ENCODE measurements at regions not wholly inside any gene's neighbourhood (a gene's known extent, or its start where the extent isn't known, plus 50 kb on each side); places are given as distances from the start of the nearest gene placed in this dataset.

DNA sequence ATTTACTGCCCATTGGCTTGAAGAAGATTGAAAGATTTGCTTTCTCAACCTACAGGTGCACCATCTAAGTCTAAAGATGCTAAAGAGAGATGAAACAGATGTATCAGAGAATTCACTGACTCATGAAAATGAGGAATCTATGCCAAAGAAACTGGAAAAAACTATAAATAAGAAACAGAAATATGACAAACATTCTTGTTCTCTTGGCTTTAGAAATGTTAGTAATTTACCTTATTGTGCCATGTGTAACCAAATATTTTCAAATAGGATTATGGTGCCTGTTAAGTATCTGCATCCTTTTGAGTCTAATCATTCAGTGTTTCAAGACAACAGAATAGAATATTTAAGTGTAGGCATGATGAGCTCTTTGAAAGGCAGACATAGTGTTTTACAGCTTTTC lies 271.5 kb downstream of the MEX3B start:
- DNase-seq: no peak
- H3K4me2 ChIP-seq (ENCODE audit: insufficient read depth, low read length): no peak overlapping the region
- H3K9ac ChIP-seq (ENCODE audit: low read depth, low read length): no peak overlapping the region
- TF ChIP-seq, protein P1, sequence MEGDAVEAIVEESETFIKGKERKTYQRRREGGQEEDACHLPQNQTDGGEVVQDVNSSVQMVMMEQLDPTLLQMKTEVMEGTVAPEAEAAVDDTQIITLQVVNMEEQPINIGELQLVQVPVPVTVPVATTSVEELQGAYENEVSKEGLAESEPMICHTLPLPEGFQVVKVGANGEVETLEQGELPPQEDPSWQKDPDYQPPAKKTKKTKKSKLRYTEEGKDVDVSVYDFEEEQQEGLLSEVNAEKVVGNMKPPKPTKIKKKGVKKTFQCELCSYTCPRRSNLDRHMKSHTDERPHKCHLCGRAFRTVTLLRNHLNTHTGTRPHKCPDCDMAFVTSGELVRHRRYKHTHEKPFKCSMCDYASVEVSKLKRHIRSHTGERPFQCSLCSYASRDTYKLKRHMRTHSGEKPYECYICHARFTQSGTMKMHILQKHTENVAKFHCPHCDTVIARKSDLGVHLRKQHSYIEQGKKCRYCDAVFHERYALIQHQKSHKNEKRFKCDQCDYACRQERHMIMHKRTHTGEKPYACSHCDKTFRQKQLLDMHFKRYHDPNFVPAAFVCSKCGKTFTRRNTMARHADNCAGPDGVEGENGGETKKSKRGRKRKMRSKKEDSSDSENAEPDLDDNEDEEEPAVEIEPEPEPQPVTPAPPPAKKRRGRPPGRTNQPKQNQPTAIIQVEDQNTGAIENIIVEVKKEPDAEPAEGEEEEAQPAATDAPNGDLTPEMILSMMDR (IDR thresholded peaks at IDR 0.05; ENCODE audit: borderline replicate concordance, extremely low read depth, low read length, poor library complexity, severe bottlenecking): no peak
- TF ChIP-seq EZH2 (IDR thresholded peaks at IDR 0.05; ENCODE audit: borderline replicate concordance, low read depth, low read length, severe bottlenecking): no peak
- H3K4me3 ChIP-seq (ENCODE audit: low read depth in 1 of 2, low read length in 2 of 2): no peak overlapping the region
- H3K36me3 ChIP-seq (ENCODE audit: insufficient read depth, low read length): no peaks in the 10 kb centered on the region
- no peaks in the 10 kb centered on the region for H3K27me3 ChIP-seq (ENCODE audit: insufficient read depth, low read length, poor library complexity)
- no peak overlapping the region for H2AFZ ChIP-seq (ENCODE audit: low read depth, low read length)
- H3K4me1 ChIP-seq (ENCODE audit: insufficient read depth, low read length): no peaks in the 10 kb centered on the region
- ATAC-seq (ENCODE audit: insufficient read depth, low read depth): no peak
- no peaks in the 10 kb centered on the region for H3K9me3 ChIP-seq (ENCODE audit: insufficient read depth, low read length, severe bottlenecking)
- H3K27ac ChIP-seq (ENCODE audit: low read length): no peak overlapping the region
- H3K79me2 ChIP-seq (ENCODE audit: insufficient read depth, low read length): no peaks in the 10 kb centered on the region
- no peaks in the 10 kb centered on the region for H4K20me1 ChIP-seq (ENCODE audit: insufficient read depth, low read length)

DNA sequence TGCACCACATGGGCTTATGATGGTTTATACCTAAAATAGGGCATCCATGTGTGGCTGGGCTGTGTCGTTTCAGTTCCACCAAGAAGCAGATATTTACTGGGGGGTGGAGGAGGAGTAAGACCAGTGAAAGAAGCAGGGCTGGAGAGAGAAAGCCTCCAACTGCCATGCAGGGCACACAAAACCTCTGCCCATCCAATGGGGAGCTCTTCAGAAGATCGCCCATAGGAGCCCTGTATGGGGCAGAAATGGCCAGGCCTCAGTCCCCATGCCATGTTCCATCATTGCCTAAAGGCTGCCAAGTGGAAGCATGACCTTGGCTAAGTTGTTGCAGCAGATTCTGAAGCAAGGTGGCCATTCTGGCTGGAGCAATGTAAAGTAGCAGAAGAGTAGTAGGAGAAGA lies 277.0 kb downstream of the MEX3B start:
- ATAC-seq (ENCODE audit: insufficient read depth, low read depth) (no peak), DNase-seq (no peak)
- Histone ChIP-seq H3K27ac (ENCODE audit: low read length) (no peak overlapping the region), H2AFZ (ENCODE audit: low read depth, low read length) (no peak overlapping the region), H3K79me2 (ENCODE audit: insufficient read depth, low read length) (no peaks in the 10 kb centered on the region), H3K36me3 (ENCODE audit: insufficient read depth, low read length) (no peaks in the 10 kb centered on the region), H3K9ac (ENCODE audit: low read depth, low read length) (no peak overlapping the region), H3K4me3 (ENCODE audit: low read depth in 1 of 2, low read length in 2 of 2) (no peak overlapping the region), H3K27me3 (ENCODE audit: insufficient read depth, low read length, poor library complexity) (no peaks in the 10 kb centered on the region), H3K4me2 (ENCODE audit: insufficient read depth, low read length) (no peak overlapping the region), H4K20me1 (ENCODE audit: insufficient read depth, low read length) (no peaks in the 10 kb centered on the region), H3K4me1 (ENCODE audit: insufficient read depth, low read length) (no peaks in the 10 kb centered on the region), H3K9me3 (ENCODE audit: insufficient read depth, low read length, severe bottlenecking) (no peaks in the 10 kb centered on the region)
- TF ChIP-seq EZH2 (IDR thresholded peaks at IDR 0.05; ENCODE audit: borderline replicate concordance, low read depth, low read length, severe bottlenecking): no peak
- TF ChIP-seq, protein P1 (IDR thresholded peaks at IDR 0.05; ENCODE audit: borderline replicate concordance, extremely low read depth, low read length, poor library complexity, severe bottlenecking): no peak

DNA sequence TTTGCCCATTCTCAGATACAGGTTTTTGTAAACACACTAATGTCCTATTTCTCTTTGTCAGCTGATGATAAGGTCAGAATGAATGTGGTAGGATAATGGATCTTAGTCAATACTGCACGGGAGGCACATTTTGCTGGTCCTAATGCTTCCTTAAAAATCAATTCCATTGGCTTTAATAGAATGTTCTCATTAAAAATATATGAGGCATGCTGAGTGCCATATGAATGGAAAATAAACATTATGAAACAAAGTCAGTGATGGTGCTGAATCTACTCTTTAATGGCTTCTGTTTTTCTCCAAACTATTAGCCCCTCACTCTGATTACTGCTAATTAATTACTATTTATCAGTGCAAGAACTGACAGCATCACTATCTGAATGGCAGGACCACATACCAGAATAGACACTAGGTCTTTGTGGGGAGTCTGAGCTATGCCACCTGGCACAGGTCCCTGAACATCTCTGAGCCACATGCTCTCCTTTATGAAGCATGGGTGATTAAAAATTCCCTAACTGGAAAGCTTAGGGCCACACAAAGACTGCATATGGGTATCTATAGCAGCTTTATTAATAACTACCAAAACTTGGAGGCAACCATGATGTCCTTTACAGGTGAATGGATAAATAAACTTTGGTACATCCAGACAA lies 278.9 kb downstream of the MEX3B start:
- no peaks in the 10 kb centered on the region for H3K79me2 ChIP-seq (ENCODE audit: insufficient read depth, low read length)
- ATAC-seq (ENCODE audit: insufficient read depth, low read depth) (no peak), DNase-seq (no peak)
- TF ChIP-seq EZH2 (IDR thresholded peaks at IDR 0.05; ENCODE audit: borderline replicate concordance, low read depth, low read length, severe bottlenecking): no peak
- TF ChIP-seq, protein P1 (IDR thresholded peaks at IDR 0.05; ENCODE audit: borderline replicate concordance, extremely low read depth, low read length, poor library complexity, severe bottlenecking): no peak
- H4K20me1 ChIP-seq (ENCODE audit: insufficient read depth, low read length): no peaks in the 10 kb centered on the region
- no peaks in the 10 kb centered on the region for H3K4me1 ChIP-seq (ENCODE audit: insufficient read depth, low read length)
- H3K27ac ChIP-seq (ENCODE audit: low read length): no peak overlapping the region
- no peak overlapping the region for H2AFZ ChIP-seq (ENCODE audit: low read depth, low read length)
- no peak overlapping the region for H3K4me2 ChIP-seq (ENCODE audit: insufficient read depth, low read length)
- H3K9me3 ChIP-seq (ENCODE audit: insufficient read depth, low read length, severe bottlenecking): no peaks in the 10 kb centered on the region
- H3K9ac ChIP-seq (ENCODE audit: low read depth, low read length): no peak overlapping the region
- no peaks in the 10 kb centered on the region for H3K27me3 ChIP-seq (ENCODE audit: insufficient read depth, low read length, poor library complexity)
- no peak overlapping the region for H3K4me3 ChIP-seq (ENCODE audit: low read depth in 1 of 2, low read length in 2 of 2)
- no peaks in the 10 kb centered on the region for H3K36me3 ChIP-seq (ENCODE audit: insufficient read depth, low read length)

Measured in DND-41 (cell line).